ENCODE measurements at regions not wholly inside any gene's neighbourhood (a gene's known extent, or its start where the extent isn't known, plus 50 kb on each side); places are given as distances from the start of the nearest gene placed in this dataset.

DNA sequence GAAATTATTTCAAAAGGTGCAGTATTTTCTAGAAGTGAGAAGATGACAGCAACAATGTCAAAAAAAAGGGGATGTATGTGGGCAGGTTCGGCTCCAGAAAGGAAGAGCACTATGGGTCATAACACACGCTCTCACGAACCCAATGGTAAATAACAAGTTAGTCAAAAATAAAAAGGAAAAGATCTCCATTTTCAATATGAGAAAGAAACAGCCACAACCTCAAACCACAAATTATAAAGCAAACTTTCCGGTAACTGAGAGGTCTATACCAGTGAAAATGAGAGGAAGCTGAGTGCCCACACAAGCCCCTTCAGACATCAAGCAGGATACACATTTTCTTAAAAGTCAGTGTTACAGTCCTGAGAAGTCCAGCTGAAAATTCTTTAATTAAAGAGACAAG lies 398.5 kb upstream of the RPS23 start:
- TF ChIP-seq, protein P1, sequence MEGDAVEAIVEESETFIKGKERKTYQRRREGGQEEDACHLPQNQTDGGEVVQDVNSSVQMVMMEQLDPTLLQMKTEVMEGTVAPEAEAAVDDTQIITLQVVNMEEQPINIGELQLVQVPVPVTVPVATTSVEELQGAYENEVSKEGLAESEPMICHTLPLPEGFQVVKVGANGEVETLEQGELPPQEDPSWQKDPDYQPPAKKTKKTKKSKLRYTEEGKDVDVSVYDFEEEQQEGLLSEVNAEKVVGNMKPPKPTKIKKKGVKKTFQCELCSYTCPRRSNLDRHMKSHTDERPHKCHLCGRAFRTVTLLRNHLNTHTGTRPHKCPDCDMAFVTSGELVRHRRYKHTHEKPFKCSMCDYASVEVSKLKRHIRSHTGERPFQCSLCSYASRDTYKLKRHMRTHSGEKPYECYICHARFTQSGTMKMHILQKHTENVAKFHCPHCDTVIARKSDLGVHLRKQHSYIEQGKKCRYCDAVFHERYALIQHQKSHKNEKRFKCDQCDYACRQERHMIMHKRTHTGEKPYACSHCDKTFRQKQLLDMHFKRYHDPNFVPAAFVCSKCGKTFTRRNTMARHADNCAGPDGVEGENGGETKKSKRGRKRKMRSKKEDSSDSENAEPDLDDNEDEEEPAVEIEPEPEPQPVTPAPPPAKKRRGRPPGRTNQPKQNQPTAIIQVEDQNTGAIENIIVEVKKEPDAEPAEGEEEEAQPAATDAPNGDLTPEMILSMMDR (IDR thresholded peaks at IDR 0.05) = no peak
- no peak for TF ChIP-seq POLR2A (IDR thresholded peaks at IDR 0.05)

All from uterus (tissue), 2 donors.